ENCODE measurements at regions not wholly inside any gene's neighbourhood (a gene's known extent, or its start where the extent isn't known, plus 50 kb on each side); places are given as distances from the start of the nearest gene placed in this dataset.

GRCh38 chr6:62480544-62480943, 194.5 kb upstream of the KHDRBS2 start:
- TF ChIP-seq EZH2 (IDR thresholded peaks at IDR 0.05) (no peak), CTCF (IDR thresholded peaks at IDR 0.05) (no peak)
